ENCODE measurements at regions not wholly inside any gene's neighbourhood (a gene's known extent, or its start where the extent isn't known, plus 50 kb on each side); places are given as distances from the start of the nearest gene placed in this dataset.

- TF ChIP-seq CTCF (IDR thresholded peaks at IDR 0.05) (no peak), POLR2A (IDR thresholded peaks at IDR 0.05) (no peak)
Observed at GRCh38 chr13:104975272-104975671, 1560.2 kb downstream of the EFNB2 start.
